Liver (tissue), 3 donors: ENCODE measurements at regions not wholly inside any gene's neighbourhood (a gene's known extent, or its start where the extent isn't known, plus 50 kb on each side); places are given as distances from the start of the nearest gene placed in this dataset.

Source experiments
- ATF3 ChIP-seq: IDR thresholded peaks from 2 replicates; pipeline ENCODE4 v1.6.1; 2016; ENCODE audit warnings: antibody characterized with exemption
- CTCF ChIP-seq: fragments of 150-350 bp; IDR thresholded peaks from 2 replicates; pipeline ENCODE4 v1.5.1; 2017; ENCODE audit warnings: improper control_type of control experiment, low read depth, low read length; ENCODE audit not compliant: missing input control
- FOXA1 ChIP-seq: IDR thresholded peaks from 2 replicates; pipeline ENCODE4 v1.6.1; 2016; ENCODE audit warnings: antibody characterized with exemption
- HNF4G ChIP-seq: IDR thresholded peaks from 2 replicates; pipeline ENCODE4 v1.6.1; 2016; ENCODE audit warnings: antibody characterized with exemption
- JUND ChIP-seq, 2 donors: IDR thresholded peaks; 2 replicates each; pipeline ENCODE4 v1.6.1; 2016; ENCODE audit warnings: antibody characterized with exemption in 2 of 2
- MAX ChIP-seq: IDR thresholded peaks from 2 replicates; pipeline ENCODE4 v1.6.1; 2016; ENCODE audit warnings: antibody characterized with exemption
- RAD21 ChIP-seq, 2 donors: IDR thresholded peaks; 2 replicates each; pipeline ENCODE4 v1.6.1; 2016; ENCODE audit warnings: antibody characterized with exemption in 2 of 2, mild to moderate bottlenecking in 2 of 2
- REST ChIP-seq: IDR thresholded peaks from 2 replicates; pipeline ENCODE4 v1.6.1; 2016; ENCODE audit warnings: antibody characterized with exemption, mild to moderate bottlenecking
- SP1 ChIP-seq: IDR thresholded peaks from 2 replicates; pipeline ENCODE4 v1.6.1; 2018; ENCODE audit warnings: antibody characterized with exemption, mild to moderate bottlenecking
- TAF1 ChIP-seq: conservative IDR thresholded peaks from 2 replicates; pipeline ENCODE4 v1.6.1; 2016; ENCODE audit warnings: antibody characterized with exemption, mild to moderate bottlenecking
- YY1 ChIP-seq: IDR thresholded peaks from 2 replicates; pipeline ENCODE4 v1.6.1; 2016; ENCODE audit warnings: antibody characterized with exemption, mild to moderate bottlenecking
- donor health status: healthy.
- donor health status: healthy.

- TF ChIP-seq MAX (no peak), CTCF (no peak), TAF1 (no peak), RAD21 (IDR thresholded peaks at IDR 0.05) (no peak), HNF4G (no peak), JUND (IDR thresholded peaks at IDR 0.05) (no peak), FOXA1 (no peak), REST (no peak), ATF3 (no peak), SP1 (no peak), YY1 (no peak)
These were observed 1422.5 kb downstream of the KCNT2 start for GRCh38 chr1:195185736-195186135.
